GM12878 (cell line): ENCODE measurements at regions not wholly inside any gene's neighbourhood (a gene's known extent, or its start where the extent isn't known, plus 50 kb on each side); places are given as distances from the start of the nearest gene placed in this dataset.

Experiments
- ATAC-seq: fragments of 200-7000 bp; cut with Tn5 transposase; 3 replicates; pipeline ENCODE4 v1.9.1; 2020; ENCODE audit warnings: mild to moderate bottlenecking, moderate library complexity
- BruUV-seq: library from RNA; stranded (reverse); fragments of 400-500 nt; replicated peaks from 2 replicates; lab custom pipeline; 2021; lab: Mats Ljungman, UMichigan
- CTCF ChIA-PET: fragments of 300-600 bp; sonication (Branson Sonifier 250); formaldehyde crosslinking; extraction: SDS; loops from one replicate; lab custom pipeline; 2021; ENCODE audit warnings: inconsistent platforms; lab: Yijun Ruan, JAX
- POLR2A ChIA-PET: fragments of 350-600 bp; formaldehyde crosslinking; extraction: SDS; loops from one replicate; lab custom pipeline; 2021; ENCODE audit warnings: inconsistent platforms; lab: Charles Lee
- RAD21 ChIA-PET: fragments of 300-600 bp; sonication (Branson Sonifier 250); formaldehyde crosslinking; loops from one replicate; lab custom pipeline; 2023; ENCODE audit warnings: antibody characterized with exemption; ENCODE audit not compliant: unreplicated experiment; lab: Charles Lee
- SMC1A ChIA-PET: fragments of 300-600 bp; sonication (Branson Sonifier 250); formaldehyde crosslinking; loops from one replicate; lab custom pipeline; 2023; ENCODE audit not compliant: unreplicated experiment, uncharacterized antibody; lab: Charles Lee
- DNase-seq: peaks from one replicate; pipeline ENCODE4 v3.0.0-alpha.2; 2011; ENCODE audit warnings: low read depth, low spot score
- FAIRE-seq: peaks from 3 replicates; lab custom pipeline; 2011; peaks lifted over from hg19 to GRCh38; lab: Jason Lieb, UNC
- H2AFZ ChIP-seq: 2 replicates; pipeline ENCODE4 v1.6.0; 2011; ENCODE audit warnings: low read depth, low read length, control low read depth; ENCODE audit not compliant: control insufficient read depth
- H3K27ac ChIP-seq: 2 replicates; pipeline ENCODE4 v1.5.1; 2011; ENCODE audit warnings: control low read depth; ENCODE audit not compliant: control insufficient read depth, insufficient read depth
- H3K27me3 ChIP-seq, 2 experiments: replicated peaks in 1 of 2; 2 replicates each; pipeline versions ENCODE4 v1.6.0 to v1.6.1; 2011; ENCODE audit warnings: low read length in 1 of 2; ENCODE audit not compliant: control insufficient read depth in 2 of 2, insufficient read depth in 2 of 2
- H3K36me3 ChIP-seq, 2 experiments: 2 replicates each; pipeline ENCODE4 v1.5.1; 2011; ENCODE audit warnings: low read length in 1 of 2; ENCODE audit not compliant: control insufficient read depth in 2 of 2, insufficient read depth in 2 of 2
- H3K4me1 ChIP-seq: 2 replicates; pipeline ENCODE4 v1.6.1; 2011; ENCODE audit warnings: mild to moderate bottlenecking, low read length, moderate library complexity, mixed read lengths; ENCODE audit not compliant: control insufficient read depth, insufficient read depth
- H3K4me2 ChIP-seq: 2 replicates; pipeline ENCODE4 v1.6.0; 2011; ENCODE audit warnings: control low read depth; ENCODE audit not compliant: control insufficient read depth, insufficient read depth
- H3K4me3 ChIP-seq: fragments of 200-600 bp; sonication (generic); 2 replicates; pipeline ENCODE4 v1.5.1; 2016
- H3K79me2 ChIP-seq: 2 replicates; pipeline ENCODE4 v1.6.0; 2011; ENCODE audit warnings: low read length; ENCODE audit not compliant: control insufficient read depth, insufficient read depth
- H3K9ac ChIP-seq: 2 replicates; pipeline ENCODE4 v1.8.0; 2011; ENCODE audit warnings: low read length, control low read depth, mixed read lengths; ENCODE audit not compliant: control insufficient read depth, insufficient read depth
- H3K9me3 ChIP-seq: replicated peaks from 3 replicates; pipeline ENCODE4 v1.5.1; 2011; ENCODE audit warnings: mild to moderate bottlenecking, low read length; ENCODE audit not compliant: control insufficient read depth, insufficient read depth
- H4K20me1 ChIP-seq: 2 replicates; pipeline ENCODE4 v1.6.0; 2011; ENCODE audit not compliant: control insufficient read depth, insufficient read depth
- BRCA1 ChIP-seq: IDR thresholded peaks from 2 replicates; pipeline ENCODE4 v1.6.1; 2011; ENCODE audit warnings: low read depth, low read length, improper control_type of control experiment
- E2F8 ChIP-seq: fragments of 450-650 bp; IDR thresholded peaks from 2 replicates; pipeline ENCODE4 v1.6.1; 2018; ENCODE audit warnings: mild to moderate bottlenecking, low read depth, moderate library complexity; ENCODE audit not compliant: partially characterized antibody
- ETV6 ChIP-seq, 2 experiments: fragments of 450-650 bp in 1 of 2; IDR thresholded peaks in 1 of 2; conservative IDR thresholded peaks in 1 of 2; 2 replicates each; pipeline ENCODE4 v1.6.1; 2014; ENCODE audit warnings: antibody characterized with exemption in 1 of 2, borderline replicate concordance in 1 of 2, low read depth in 1 of 2, mild to moderate bottlenecking in 1 of 2, moderate library complexity in 1 of 2
- FOXK2 ChIP-seq: fragments of 450-650 bp; IDR thresholded peaks from 2 replicates; pipeline ENCODE4 v1.6.1; 2017; ENCODE audit warnings: mild to moderate bottlenecking, moderate library complexity
- IRF3 ChIP-seq: fragments of 450-650 bp; IDR thresholded peaks from 2 replicates; pipeline ENCODE4 v1.6.1; 2014; ENCODE audit warnings: mild to moderate bottlenecking
- PRDM15 ChIP-seq: fragments of 450-650 bp; formaldehyde crosslinking; IDR thresholded peaks from 2 replicates; pipeline ENCODE4 v1.4.0; 2020; ENCODE audit warnings: mild to moderate bottlenecking, moderate library complexity
- RELB ChIP-seq: fragments of 450-650 bp; IDR thresholded peaks from 2 replicates; pipeline ENCODE4 v1.6.1; 2017; ENCODE audit warnings: low read depth, mild to moderate bottlenecking, moderate library complexity
- USF1 ChIP-seq: IDR thresholded peaks from 2 replicates; pipeline ENCODE4 v1.6.1; 2011; ENCODE audit warnings: borderline replicate concordance, low read depth, mild to moderate bottlenecking, moderate library complexity, mixed read lengths, low read length; ENCODE audit not compliant: insufficient read depth; ENCODE audit errors: extremely low read length
- ZBTB33 ChIP-seq: fragments of 450-650 bp; IDR thresholded peaks from 2 replicates; pipeline ENCODE4 v1.6.1; 2017; ENCODE audit warnings: mild to moderate bottlenecking
- WGBS: methylation state at CpG from one replicate; pipeline ENCODE4 v1.1.6; 2016; ENCODE audit warnings: low lambda C conversion rate; ENCODE audit not compliant: insufficient replicate concordance, insufficient coverage; ENCODE audit errors: missing lambda C conversion rate; 5-methylcytosine and 5-hydroxymethylcytosine counted together
- in situ Hi-C: fragments of 300-500 bp; cut with MboI; formaldehyde crosslinking; loops from 9 replicates; pipeline ENCODE4 v1.14.3; 2018; ENCODE audit warnings: mixed read lengths
- intact Hi-C: fragments of 100-400 bp; cut with micrococcal nuclease; formaldehyde crosslinking; loops from one replicate; pipeline ENCODE4 v1.14.2; 2022; ENCODE audit not compliant: unreplicated experiment

- no peak for TF ChIP-seq RELB
- no peak for TF ChIP-seq ZBTB33
Observed at GRCh38 chr2:23111263-23111662, 273.7 kb upstream of the KLHL29 start (continued).

GRCh38 chr2:23112517-23112916 is 272.5 kb upstream of the KLHL29 start:
- H3K4me1 ChIP-seq = no peaks in the 10 kb centered on the region
- no peak overlapping the region for H3K4me3 ChIP-seq
- FAIRE-seq (no peak), DNase-seq (no peak), ATAC-seq (no peak)
- intact Hi-C loops (no loop called here), in situ Hi-C loops (no loop called here)
- SMC1A ChIA-PET = no interaction called here
- no peaks in the 10 kb centered on the region for H3K79me2 ChIP-seq
- no peaks in the 10 kb centered on the region for H3K9me3 ChIP-seq
- CTCF ChIA-PET = no interaction called here
- H3K4me2 ChIP-seq = no peak overlapping the region
- H3K9ac ChIP-seq = no peak overlapping the region
- H3K27me3 ChIP-seq = no peaks in the 10 kb centered on the region; a peak in 1 of 4 replicates
- H2AFZ ChIP-seq = no peak overlapping the region
- no peak overlapping the region for H3K27ac ChIP-seq
- H3K36me3 ChIP-seq = no peaks in the 10 kb centered on the region
- 4% methylated on average over 6 of the region's 6 CpGs for WGBS
- POLR2A ChIA-PET = no interaction called here
- no peaks in the 10 kb centered on the region for H4K20me1 ChIP-seq
- no TSS peak for BruUV-seq
- RAD21 ChIA-PET = no interaction called here
- TF ChIP-seq PRDM15 (CRISPR knock-in tag) = no peak
- no peak for TF ChIP-seq FOXK2
- no peak for TF ChIP-seq BRCA1
- TF ChIP-seq E2F8 = no peak
- TF ChIP-seq ETV6 (conservative IDR thresholded peaks at IDR 0.05 in 1 of 2, IDR thresholded peaks at IDR 0.05 in 1 of 2; ENCODE audit: borderline replicate concordance in 1 of 2, low read depth in 1 of 2) = no peak
- no peak for TF ChIP-seq USF1
- no peak for TF ChIP-seq IRF3
